GM19463 (cell line): ENCODE measurements at regions not wholly inside any gene's neighbourhood (a gene's known extent, or its start where the extent isn't known, plus 50 kb on each side); places are given as distances from the start of the nearest gene placed in this dataset.
A peak's percentile ranks its signal among the peaks of the same experiment; 100 is the strongest.

Source experiments
- ATAC-seq: cut with Tn5 transposase; IDR thresholded peaks from one replicate; pipeline ENCODE4 v1.9.1; 2021; ENCODE audit warnings: mild to moderate bottlenecking, moderate library complexity; ENCODE audit not compliant: unreplicated experiment

GRCh38 chr3:168540726-168541125 is 445.0 kb upstream of the GOLIM4 start:
- ATAC-seq, result no peak

- ATAC-seq, result no peak
These were observed 444.2 kb upstream of the GOLIM4 start for GRCh38 chr3:168539909-168540308.

GRCh38 chr3:168534761-168535160 is 439.0 kb upstream of the GOLIM4 start:
- ATAC-seq, result no peak

GRCh38 chr3:168533600-168533999 is 437.9 kb upstream of the GOLIM4 start:
- no peak for ATAC-seq

GRCh38 chr3:168532135-168532534 is 436.4 kb upstream of the GOLIM4 start:
- ATAC-seq, result no peak

- ATAC-seq, result no peak
These were observed 435.4 kb upstream of the GOLIM4 start for GRCh38 chr3:168531116-168531515.

- no peak for ATAC-seq
These were observed 428.4 kb upstream of the GOLIM4 start for GRCh38 chr3:168524129-168524528.

GRCh38 chr3:168517249-168518071 is 421.7 kb upstream of the GOLIM4 start:
- peak; percentile 72 for ATAC-seq

- no peak for ATAC-seq
These were observed 418.5 kb upstream of the GOLIM4 start for GRCh38 chr3:168514252-168514651.

- no peak for ATAC-seq
These were observed 417.1 kb upstream of the GOLIM4 start for GRCh38 chr3:168512802-168513201.

- no peak for ATAC-seq
These were observed 415.8 kb upstream of the GOLIM4 start for GRCh38 chr3:168511428-168512014.

GRCh38 chr3:168506589-168506988 is 410.9 kb upstream of the GOLIM4 start:
- no peak for ATAC-seq

GRCh38 chr3:168501570-168501969 is 405.8 kb upstream of the GOLIM4 start:
- no peak for ATAC-seq

GRCh38 chr3:168498194-168498593 is 402.5 kb upstream of the GOLIM4 start:
- no peak for ATAC-seq

GRCh38 chr3:168497741-168498140 is 402.0 kb upstream of the GOLIM4 start:
- ATAC-seq, result no peak

- no peak for ATAC-seq
These were observed 401.5 kb upstream of the GOLIM4 start for GRCh38 chr3:168497183-168497582.

GRCh38 chr3:168495932-168496331 is 400.2 kb upstream of the GOLIM4 start:
- ATAC-seq, result no peak

GRCh38 chr3:168495270-168495669 is 399.5 kb upstream of the GOLIM4 start:
- no peak for ATAC-seq

GRCh38 chr3:168493412-168494205 is 397.9 kb upstream of the GOLIM4 start:
- ATAC-seq, result no peak

GRCh38 chr3:168490981-168491380 is 395.3 kb upstream of the GOLIM4 start:
- ATAC-seq, result no peak

GRCh38 chr3:168489301-168489700 is 393.6 kb upstream of the GOLIM4 start:
- ATAC-seq, result no peak

- ATAC-seq, result no peak
These were observed 390.2 kb upstream of the GOLIM4 start for GRCh38 chr3:168485936-168486335.
